CD14-positive monocyte (primary cell): ENCODE measurements at regions not wholly inside any gene's neighbourhood (a gene's known extent, or its start where the extent isn't known, plus 50 kb on each side); places are given as distances from the start of the nearest gene placed in this dataset.

ENCODE experiments used
- DNase-seq, 3 donors: peaks; one replicate each; pipeline ENCODE4 v3.0.0-alpha.2; 2011 to 2022
- H2AFZ ChIP-seq: 2 replicates; pipeline ENCODE4 v1.6.0; 2012; ENCODE audit warnings: mild to moderate bottlenecking, low read depth, low read length, inconsistent platforms; ENCODE audit not compliant: insufficient read depth, poor library complexity, severe bottlenecking
- H3K27ac ChIP-seq, 2 donors: 1 replicate in 1 of 2; 2 replicates in 1 of 2; pipeline ENCODE4 v1.5.1; 2012 to 2013; ENCODE audit warnings: low read length in 2 of 2, control low read depth in 1 of 2, inconsistent platforms in 1 of 2, low read depth in 1 of 2, mild to moderate bottlenecking in 1 of 2
- H3K27me3 ChIP-seq, 2 donors: one replicate each; pipeline versions ENCODE4 v1.6.0 to v1.6.1; 2011 to 2013; ENCODE audit warnings: low read length in 2 of 2; ENCODE audit not compliant: control insufficient read depth in 2 of 2, insufficient read depth in 2 of 2
- H3K36me3 ChIP-seq, 2 donors: replicated peaks in 1 of 2; 1 replicate in 1 of 2; 2 replicates in 1 of 2; pipeline versions ENCODE4 v1.5.1 to v1.6.1; 2012 to 2013; ENCODE audit warnings: low read length in 2 of 2, control low read depth in 1 of 2, inconsistent platforms in 1 of 2, mild to moderate bottlenecking in 1 of 2; ENCODE audit not compliant: insufficient read depth in 2 of 2, control insufficient read depth in 1 of 2
- H3K4me1 ChIP-seq, 2 donors: 1 replicate in 1 of 2; 2 replicates in 1 of 2; pipeline versions ENCODE4 v1.5.1 to v1.6.1; 2012 to 2013; ENCODE audit warnings: low read length in 2 of 2, control low read depth in 1 of 2, inconsistent platforms in 1 of 2, mild to moderate bottlenecking in 1 of 2, moderate library complexity in 1 of 2; ENCODE audit not compliant: insufficient read depth in 2 of 2, control insufficient read depth in 1 of 2
- H3K4me2 ChIP-seq: replicated peaks from 2 replicates; pipeline ENCODE3; 2012; ENCODE audit warnings: low read length, moderate library complexity, mild to moderate bottlenecking; ENCODE audit not compliant: poor library complexity, severe bottlenecking; ENCODE audit errors: extremely low read depth
- H3K4me3 ChIP-seq, 3 experiments: fragments of 200-600 bp in 1 of 3; sonication (generic) in 1 of 3; replicated peaks in 1 of 3; 1 replicate in 2 of 3; 2 replicates in 1 of 3; pipeline ENCODE4 v1.5.1; 2011 to 2013; ENCODE audit warnings: low read length in 3 of 3, mild to moderate bottlenecking in 3 of 3, control low read depth in 2 of 3, low read depth in 2 of 3, inconsistent platforms in 1 of 3, moderate library complexity in 1 of 3
- H3K79me2 ChIP-seq: 2 replicates; pipeline ENCODE4 v1.6.0; 2012; ENCODE audit warnings: mild to moderate bottlenecking, control low read depth, inconsistent platforms, low read length, moderate library complexity; ENCODE audit not compliant: insufficient read depth
- H3K9ac ChIP-seq: 2 replicates; pipeline ENCODE4 v1.6.0; 2017; ENCODE audit warnings: low read length, mild to moderate bottlenecking; ENCODE audit not compliant: insufficient read depth, poor library complexity, severe bottlenecking
- H3K9me3 ChIP-seq, 2 donors: replicated peaks in 1 of 2; 1 replicate in 1 of 2; 2 replicates in 1 of 2; pipeline versions ENCODE4 v1.5.1 to v1.6.1; 2012 to 2013; ENCODE audit warnings: low read length in 2 of 2, control low read depth in 1 of 2; ENCODE audit not compliant: control insufficient read depth in 1 of 2, insufficient read depth in 1 of 2
- H4K20me1 ChIP-seq: 2 replicates; pipeline ENCODE4 v1.6.0; 2012; ENCODE audit warnings: mild to moderate bottlenecking, low read length, control low read depth, moderate library complexity; ENCODE audit not compliant: insufficient read depth
- H3K27ac Mint-ChIP-seq, 7 donors: one replicate each; pipeline ENCODE4 v1.8.0; 2020; ENCODE audit warnings: mild to moderate bottlenecking in 7 of 7, mixed read lengths in 7 of 7, moderate library complexity in 6 of 7, inconsistent platforms in 2 of 7
- H3K27me3 Mint-ChIP-seq, 3 donors: one replicate each; pipeline ENCODE4 v1.8.0; 2021 to 2022; ENCODE audit warnings: low read depth in 3 of 3, mild to moderate bottlenecking in 3 of 3, mixed read lengths in 3 of 3, moderate library complexity in 3 of 3, inconsistent platforms in 1 of 3
- H3K36me3 Mint-ChIP-seq, 2 donors: one replicate each; pipeline ENCODE4 v1.8.0; 2020; ENCODE audit warnings: mixed read lengths in 2 of 2, inconsistent platforms in 1 of 2, mild to moderate bottlenecking in 1 of 2
- H3K4me1 Mint-ChIP-seq: one replicate; pipeline ENCODE4 v1.8.0; 2020; ENCODE audit warnings: mild to moderate bottlenecking, mixed read lengths
- H3K4me3 Mint-ChIP-seq, 2 donors: one replicate each; pipeline ENCODE4 v1.8.0; 2020; ENCODE audit warnings: mild to moderate bottlenecking in 2 of 2, mixed read lengths in 2 of 2, moderate library complexity in 1 of 2
- H3K9me3 Mint-ChIP-seq, 7 donors: one replicate each; pipeline ENCODE4 v1.8.0; 2020 to 2022; ENCODE audit warnings: mixed read lengths in 7 of 7, mild to moderate bottlenecking in 6 of 7, moderate library complexity in 6 of 7, inconsistent platforms in 2 of 7
- WGBS: methylation state at CpG from one replicate; pipeline ENCODE4 v1.1.5; 2013; ENCODE audit warnings: missing lambda C conversion rate; ENCODE audit not compliant: insufficient coverage; 5-methylcytosine and 5-hydroxymethylcytosine counted together
- intact Hi-C, 2 donors: fragments of 100-400 bp; cut with micrococcal nuclease; formaldehyde crosslinking; loops; one replicate each; pipeline versions ENCODE4 v1.15.0 to v1.15.1; 2023
- TF ChIP-seq, protein P1 (sequence below): fragments of 200-600 bp; IDR thresholded peaks from one replicate; pipeline ENCODE4 v1.8.0; 2022; ENCODE audit warnings: antibody characterized with exemption, mild to moderate bottlenecking

- H3K4me3 Mint-ChIP-seq: no peak overlapping the region
- no peaks in the 10 kb centered on the region for H3K27me3 ChIP-seq
- peaks cover 0 to 9% (median 5%) of the 10 kb centered on the region in 3 donors for H3K27me3 Mint-ChIP-seq
- TF ChIP-seq, protein P1, sequence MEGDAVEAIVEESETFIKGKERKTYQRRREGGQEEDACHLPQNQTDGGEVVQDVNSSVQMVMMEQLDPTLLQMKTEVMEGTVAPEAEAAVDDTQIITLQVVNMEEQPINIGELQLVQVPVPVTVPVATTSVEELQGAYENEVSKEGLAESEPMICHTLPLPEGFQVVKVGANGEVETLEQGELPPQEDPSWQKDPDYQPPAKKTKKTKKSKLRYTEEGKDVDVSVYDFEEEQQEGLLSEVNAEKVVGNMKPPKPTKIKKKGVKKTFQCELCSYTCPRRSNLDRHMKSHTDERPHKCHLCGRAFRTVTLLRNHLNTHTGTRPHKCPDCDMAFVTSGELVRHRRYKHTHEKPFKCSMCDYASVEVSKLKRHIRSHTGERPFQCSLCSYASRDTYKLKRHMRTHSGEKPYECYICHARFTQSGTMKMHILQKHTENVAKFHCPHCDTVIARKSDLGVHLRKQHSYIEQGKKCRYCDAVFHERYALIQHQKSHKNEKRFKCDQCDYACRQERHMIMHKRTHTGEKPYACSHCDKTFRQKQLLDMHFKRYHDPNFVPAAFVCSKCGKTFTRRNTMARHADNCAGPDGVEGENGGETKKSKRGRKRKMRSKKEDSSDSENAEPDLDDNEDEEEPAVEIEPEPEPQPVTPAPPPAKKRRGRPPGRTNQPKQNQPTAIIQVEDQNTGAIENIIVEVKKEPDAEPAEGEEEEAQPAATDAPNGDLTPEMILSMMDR: no peak
- H3K9me3 Mint-ChIP-seq: peaks cover 0 to 14% (median 11%) of the 10 kb centered on the region in 7 donors
- no peak overlapping the region for H3K27ac ChIP-seq
- H3K4me1 ChIP-seq: no peaks in the 10 kb centered on the region
- H3K27ac Mint-ChIP-seq: no peak overlapping the region
- no peaks in the 10 kb centered on the region for H3K4me1 Mint-ChIP-seq
- no peak overlapping the region for H3K4me3 ChIP-seq
- H2AFZ ChIP-seq: no peak overlapping the region
- H3K9ac ChIP-seq: no peak overlapping the region
- H3K9me3 ChIP-seq: peaks cover 0 to 4% of the 10 kb centered on the region in 2 donors
- H4K20me1 ChIP-seq: no peaks in the 10 kb centered on the region
- no peak for DNase-seq
- no peaks in the 10 kb centered on the region for H3K36me3 Mint-ChIP-seq
- H3K79me2 ChIP-seq: no peaks in the 10 kb centered on the region
- no peak overlapping the region for H3K4me2 ChIP-seq
- intact Hi-C loops: no loop called here
- WGBS: 80% methylated on average over 1 of the region's 3 CpGs
- no peaks in the 10 kb centered on the region for H3K36me3 ChIP-seq
Observed at GRCh38 chr7:69295977-69296376, 302.3 kb upstream of the AUTS2 start.

DNA sequence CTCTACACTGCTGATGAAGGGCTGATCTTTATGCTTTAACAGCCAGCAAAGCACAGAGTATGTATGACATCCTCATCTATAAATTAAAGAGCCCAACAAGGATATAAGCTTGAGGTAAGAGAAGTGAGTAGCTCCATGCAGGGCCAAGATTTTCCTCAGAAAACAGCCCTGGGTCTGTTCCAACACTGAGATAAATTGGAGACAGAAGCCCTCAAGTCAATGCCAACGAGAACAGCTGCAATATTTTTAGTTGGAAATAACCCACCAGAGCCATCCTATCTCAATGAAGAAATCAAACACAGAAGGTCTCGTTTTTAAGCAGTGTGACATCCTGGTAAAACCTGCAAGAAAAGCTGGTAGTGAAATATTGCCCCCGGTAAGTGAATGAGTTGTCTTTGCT lies 297.0 kb upstream of the AUTS2 start:
- Mint-ChIP-seq H3K4me1 (no peaks in the 10 kb centered on the region), H3K4me3 (no peak overlapping the region), H3K27me3 (peaks cover under 1 to 2% (median 1%) of the 10 kb centered on the region in 3 donors), H3K36me3 (no peaks in the 10 kb centered on the region), H3K27ac (no peak overlapping the region), H3K9me3 (peaks cover 0 to 31% (median 16%) of the 10 kb centered on the region in 7 donors)
- H3K4me2 ChIP-seq: no peak overlapping the region
- no peaks in the 10 kb centered on the region for H3K36me3 ChIP-seq
- H3K9me3 ChIP-seq: peaks cover 0 to 7% of the 10 kb centered on the region in 2 donors
- H3K4me1 ChIP-seq: no peaks in the 10 kb centered on the region
- no peak overlapping the region for H3K4me3 ChIP-seq
- no peaks in the 10 kb centered on the region for H3K79me2 ChIP-seq
- DNase-seq: no peak
- TF ChIP-seq, protein P1: no peak
- intact Hi-C loops: no loop called here
- H3K27me3 ChIP-seq: no peaks in the 10 kb centered on the region
- no peak overlapping the region for H3K9ac ChIP-seq
- H2AFZ ChIP-seq: no peak overlapping the region
- no peak overlapping the region for H3K27ac ChIP-seq
- WGBS: 100% methylated on average over 1 of the region's 3 CpGs
- H4K20me1 ChIP-seq: no peaks in the 10 kb centered on the region
